Naive thymus-derived CD4-positive, alpha-beta T cell (primary cell): ENCODE measurements at regions not wholly inside any gene's neighbourhood (a gene's known extent, or its start where the extent isn't known, plus 50 kb on each side); places are given as distances from the start of the nearest gene placed in this dataset.

ENCODE experiments used
- ATAC-seq: fragments of 150-1000 bp; cut with Tn5 transposase; 2 replicates; pipeline ENCODE4 v1.10.0; 2021; ENCODE audit warnings: mild to moderate bottlenecking, moderate library complexity
- CTCF ChIA-PET: fragments of 350-600 bp; sonication (Branson Sonifier 250); formaldehyde crosslinking; loops from one replicate; lab custom pipeline; 2021; ENCODE audit warnings: antibody characterized with exemption; lab: Charles Lee
- POLR2A ChIA-PET: fragments of 350-600 bp; sonication (Branson Sonifier 250); formaldehyde crosslinking; loops from one replicate; lab custom pipeline; 2021; ENCODE audit warnings: antibody characterized with exemption, inconsistent platforms; lab: Charles Lee
- DNase-seq, 9 donors: peaks; one replicate each; pipeline versions ENCODE4 v3.0.0 to v3.0.0-alpha.2; 2020 to 2022; ENCODE audit warnings: mixed read lengths in 1 of 9
- H3K27ac ChIP-seq: one replicate; pipeline ENCODE4 v1.7.0; 2013; ENCODE audit warnings: mild to moderate bottlenecking, low read depth, low read length, moderate library complexity
- H3K27me3 ChIP-seq, 2 donors: one replicate each; pipeline ENCODE4 v1.7.0; 2013; ENCODE audit warnings: low read length in 2 of 2, mild to moderate bottlenecking in 2 of 2, moderate library complexity in 2 of 2; ENCODE audit not compliant: control insufficient read depth in 2 of 2, insufficient read depth in 2 of 2
- H3K36me3 ChIP-seq, 3 experiments: 1 replicate in 2 of 3; 2 replicates in 1 of 3; pipeline ENCODE4 v1.7.0; 2013; ENCODE audit warnings: low read length in 3 of 3, mild to moderate bottlenecking in 3 of 3, moderate library complexity in 1 of 3; ENCODE audit not compliant: insufficient read depth in 3 of 3, control insufficient read depth in 2 of 3
- H3K4me1 ChIP-seq, 2 donors: one replicate each; pipeline ENCODE4 v1.7.0; 2013; ENCODE audit warnings: low read length in 2 of 2, mild to moderate bottlenecking in 2 of 2, moderate library complexity in 1 of 2; ENCODE audit not compliant: control insufficient read depth in 2 of 2, insufficient read depth in 2 of 2
- H3K4me3 ChIP-seq: 2 replicates; pipeline ENCODE4 v1.7.0; 2013; ENCODE audit warnings: mild to moderate bottlenecking, low read length
- H3K9me3 ChIP-seq, 3 experiments: 1 replicate in 2 of 3; 2 replicates in 1 of 3; pipeline ENCODE4 v1.7.0; 2013; ENCODE audit warnings: low read length in 3 of 3; ENCODE audit not compliant: control insufficient read depth in 2 of 3
- H3K27ac Mint-ChIP-seq, 9 donors: one replicate each; pipeline ENCODE4 v1.8.0; 2020 to 2022; ENCODE audit warnings: mixed read lengths in 9 of 9, mild to moderate bottlenecking in 8 of 9, moderate library complexity in 5 of 9, inconsistent platforms in 2 of 9
- H3K27me3 Mint-ChIP-seq, 5 donors: one replicate each; pipeline ENCODE4 v1.8.0; 2021 to 2022; ENCODE audit warnings: mixed read lengths in 5 of 5, mild to moderate bottlenecking in 1 of 5
- H3K36me3 Mint-ChIP-seq, 5 donors: one replicate each; pipeline ENCODE4 v1.8.0; 2020 to 2022; ENCODE audit warnings: mixed read lengths in 5 of 5, mild to moderate bottlenecking in 3 of 5, inconsistent platforms in 1 of 5
- H3K4me1 Mint-ChIP-seq, 7 donors: one replicate each; pipeline ENCODE4 v1.8.0; 2020 to 2022; ENCODE audit warnings: mixed read lengths in 7 of 7, mild to moderate bottlenecking in 3 of 7, inconsistent platforms in 1 of 7
- H3K4me3 Mint-ChIP-seq, 10 donors: one replicate each; pipeline ENCODE4 v1.8.0; 2020 to 2022; ENCODE audit warnings: mild to moderate bottlenecking in 10 of 10, mixed read lengths in 10 of 10, moderate library complexity in 6 of 10, inconsistent platforms in 2 of 10
- H3K9me3 Mint-ChIP-seq, 11 donors: one replicate each; pipeline ENCODE4 v1.8.0; 2020 to 2022; ENCODE audit warnings: mixed read lengths in 11 of 11, mild to moderate bottlenecking in 4 of 11, inconsistent platforms in 1 of 11, moderate library complexity in 1 of 11
- intact Hi-C, 2 donors: fragments of 100-400 bp; cut with micrococcal nuclease; formaldehyde crosslinking; loops; one replicate each; pipeline ENCODE4 v1.15.1; 2023

DNA sequence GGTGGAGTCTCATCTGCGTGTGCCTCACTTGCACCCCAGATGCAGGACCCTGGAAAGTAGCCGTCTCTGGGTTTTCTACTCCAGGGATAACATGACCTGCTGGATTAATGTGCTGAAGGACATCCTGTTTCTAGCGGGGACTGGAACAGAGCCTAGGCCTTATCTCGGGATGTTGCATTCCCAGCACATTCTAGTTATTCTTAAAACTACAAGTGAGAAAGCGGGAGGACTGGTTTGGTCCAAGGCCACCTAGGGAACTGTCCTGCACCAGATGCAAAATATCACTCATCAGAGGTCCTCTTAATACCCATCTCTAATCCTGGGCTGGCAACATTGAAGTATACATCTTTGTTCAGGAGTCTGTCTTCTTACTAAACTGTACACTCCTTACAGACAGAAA lies 179.9 kb downstream of the ZC3H11B start:
- H3K27ac Mint-ChIP-seq, result no peak overlapping the region
- CTCF ChIA-PET, result no interaction called here

DNA sequence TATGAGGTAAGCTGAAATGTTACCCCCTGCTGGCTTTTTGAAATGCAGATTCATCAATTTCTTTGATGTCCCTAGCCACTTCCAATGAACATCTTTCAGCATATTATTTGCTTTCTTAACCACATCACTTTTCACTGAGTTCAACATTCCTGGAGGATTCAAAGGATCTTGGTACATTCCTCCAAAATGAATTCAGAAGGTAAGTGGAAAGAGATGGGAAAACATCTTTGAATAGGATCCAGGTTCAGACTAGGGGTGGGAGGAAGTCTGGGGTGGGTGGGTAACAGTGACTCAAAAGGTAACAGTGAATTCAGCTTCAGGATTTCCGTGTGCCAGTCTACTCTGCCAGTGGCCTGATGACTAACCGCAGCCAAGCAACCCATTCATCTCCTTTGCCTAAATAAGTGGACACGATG lies 180.7 kb downstream of the ZC3H11B start:
- Mint-ChIP-seq H3K4me3 (no peak overlapping the region), H3K9me3 (peaks cover 0 to 5% (median 0%) of the 10 kb centered on the region in 11 donors), H3K36me3 (no peaks in the 10 kb centered on the region), H3K27ac (no peak overlapping the region), H3K4me1 (no peaks in the 10 kb centered on the region), H3K27me3 (peaks cover 0 to 14% (median 4%) of the 10 kb centered on the region in 5 donors)
- no peak overlapping the region for H3K27ac ChIP-seq
- no peak for ATAC-seq
- ChIA-PET POLR2A (no interaction called here), CTCF (no interaction called here)
- intact Hi-C loops, result no loop called here
- H3K4me3 ChIP-seq, result no peak overlapping the region
- DNase-seq, result no peak
- no peaks in the 10 kb centered on the region for H3K4me1 ChIP-seq
- no peaks in the 10 kb centered on the region for H3K9me3 ChIP-seq
- H3K27me3 ChIP-seq, result no peaks in the 10 kb centered on the region
- H3K36me3 ChIP-seq, result no peaks in the 10 kb centered on the region

More for the DNA sequence above, 179.9 kb downstream of the ZC3H11B start:
- POLR2A ChIA-PET, result no interaction called here
- Histone ChIP-seq H3K4me1 (no peaks in the 10 kb centered on the region), H3K9me3 (no peaks in the 10 kb centered on the region), H3K27ac (no peak overlapping the region), H3K36me3 (no peaks in the 10 kb centered on the region), H3K4me3 (no peak overlapping the region), H3K27me3 (no peaks in the 10 kb centered on the region)
- peaks cover 0 to 5% (median 0%) of the 10 kb centered on the region in 11 donors for H3K9me3 Mint-ChIP-seq
- intact Hi-C loops, result no loop called here
- no peak overlapping the region for H3K4me3 Mint-ChIP-seq
- H3K36me3 Mint-ChIP-seq, result no peaks in the 10 kb centered on the region
- H3K27me3 Mint-ChIP-seq, result peaks cover 0 to 14% (median 5%) of the 10 kb centered on the region in 5 donors
- H3K4me1 Mint-ChIP-seq, result no peaks in the 10 kb centered on the region
- ATAC-seq (no peak), DNase-seq (no peak)

DNA sequence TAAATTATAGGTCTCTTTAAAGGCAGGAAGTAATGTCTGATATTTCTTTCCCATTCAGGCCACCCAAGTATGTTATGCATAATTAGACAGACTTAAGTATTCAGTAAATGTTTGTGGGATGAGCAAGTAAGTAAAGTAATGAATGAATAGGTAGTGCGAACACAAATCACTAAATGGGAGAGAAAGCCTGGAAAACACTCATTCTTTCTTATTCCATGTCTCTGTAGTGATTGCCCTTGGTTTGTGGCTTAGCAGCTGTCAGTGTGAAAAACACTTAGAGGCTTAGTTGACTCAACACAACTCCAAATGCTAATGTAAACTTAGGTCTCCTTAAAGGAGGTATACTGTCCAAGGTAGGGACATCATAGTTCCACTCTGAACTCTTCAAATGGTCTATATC lies 182.5 kb downstream of the ZC3H11B start:
- Histone ChIP-seq H3K4me3 (no peak overlapping the region), H3K9me3 (no peaks in the 10 kb centered on the region), H3K36me3 (no peaks in the 10 kb centered on the region), H3K27ac (no peak overlapping the region), H3K4me1 (no peaks in the 10 kb centered on the region), H3K27me3 (no peaks in the 10 kb centered on the region)
- ATAC-seq (no peak), DNase-seq (no peak)
- no peaks in the 10 kb centered on the region for H3K4me1 Mint-ChIP-seq
- peaks cover 0 to 5% (median 0%) of the 10 kb centered on the region in 11 donors for H3K9me3 Mint-ChIP-seq
- no peak overlapping the region for H3K4me3 Mint-ChIP-seq
- no peaks in the 10 kb centered on the region for H3K36me3 Mint-ChIP-seq
- no peak overlapping the region for H3K27ac Mint-ChIP-seq
- peaks cover 0 to 14% (median 0%) of the 10 kb centered on the region in 5 donors for H3K27me3 Mint-ChIP-seq
- POLR2A ChIA-PET, result no interaction called here
- CTCF ChIA-PET, result no interaction called here
- intact Hi-C loops, result no loop called here

DNA sequence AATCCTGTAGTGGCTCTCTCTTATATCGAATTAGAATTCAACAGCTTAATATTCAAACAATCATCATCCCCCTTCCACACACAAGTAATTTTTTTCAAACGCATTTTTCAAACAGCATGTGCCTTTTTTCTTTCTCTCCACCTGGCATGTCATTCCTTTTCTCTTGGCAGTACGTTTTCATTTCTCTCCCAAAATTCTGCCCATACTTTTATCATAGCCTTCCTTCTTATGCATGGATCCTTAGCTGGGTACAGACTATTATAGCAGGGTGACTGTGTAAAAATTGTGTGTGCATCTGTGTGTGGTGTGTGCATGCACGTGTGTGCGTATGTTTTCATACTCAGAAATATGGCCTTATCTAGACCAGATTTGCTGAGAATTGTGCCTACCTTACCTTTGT lies 184.3 kb downstream of the ZC3H11B start:
- POLR2A ChIA-PET, result no interaction called here
- Histone ChIP-seq H3K4me1 (no peaks in the 10 kb centered on the region), H3K27ac (no peak overlapping the region), H3K4me3 (no peak overlapping the region), H3K9me3 (no peaks in the 10 kb centered on the region), H3K27me3 (no peaks in the 10 kb centered on the region), H3K36me3 (no peaks in the 10 kb centered on the region)
- CTCF ChIA-PET, result no interaction called here
- H3K9me3 Mint-ChIP-seq, result peaks cover 0 to 5% (median 0%) of the 10 kb centered on the region in 11 donors
- intact Hi-C loops, result no loop called here
- H3K4me1 Mint-ChIP-seq, result no peaks in the 10 kb centered on the region
- H3K27ac Mint-ChIP-seq, result no peak overlapping the region
- no peak overlapping the region for H3K4me3 Mint-ChIP-seq
- ATAC-seq (no peak), DNase-seq (no peak)
- H3K27me3 Mint-ChIP-seq, result peaks cover 0 to 14% (median 0%) of the 10 kb centered on the region in 5 donors
- H3K36me3 Mint-ChIP-seq, result no peaks in the 10 kb centered on the region

DNA sequence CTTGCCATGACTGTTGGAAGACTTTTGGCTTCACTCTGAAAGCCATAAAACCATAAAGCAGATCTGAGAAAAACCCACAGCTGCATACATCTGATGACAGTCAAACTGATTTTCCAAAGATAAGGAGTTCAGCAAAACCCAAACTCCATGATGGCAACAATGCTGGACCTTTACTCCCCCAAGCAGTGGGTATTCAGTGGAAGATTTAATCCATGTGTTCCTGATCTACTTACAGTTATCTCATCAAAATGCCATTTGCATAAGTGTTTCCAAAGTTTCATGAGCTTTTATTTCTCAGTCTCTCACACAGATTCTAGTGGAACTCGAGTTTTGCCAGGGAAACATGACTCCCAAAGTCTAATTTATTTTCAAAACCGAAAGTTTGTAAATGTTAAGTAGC lies 184.9 kb downstream of the ZC3H11B start:
- Mint-ChIP-seq H3K27ac (no peak overlapping the region), H3K9me3 (peaks cover 0 to 5% (median 0%) of the 10 kb centered on the region in 11 donors), H3K4me1 (no peaks in the 10 kb centered on the region), H3K27me3 (peaks cover 0 to 14% (median 0%) of the 10 kb centered on the region in 5 donors), H3K4me3 (no peak overlapping the region), H3K36me3 (no peaks in the 10 kb centered on the region)
- Histone ChIP-seq H3K9me3 (no peaks in the 10 kb centered on the region), H3K27me3 (no peaks in the 10 kb centered on the region), H3K4me1 (no peaks in the 10 kb centered on the region), H3K27ac (no peak overlapping the region), H3K36me3 (no peaks in the 10 kb centered on the region), H3K4me3 (no peak overlapping the region)
- ChIA-PET CTCF (no interaction called here), POLR2A (no interaction called here)
- DNase-seq, result no peak
- intact Hi-C loops, result no loop called here
- no peak for ATAC-seq

DNA sequence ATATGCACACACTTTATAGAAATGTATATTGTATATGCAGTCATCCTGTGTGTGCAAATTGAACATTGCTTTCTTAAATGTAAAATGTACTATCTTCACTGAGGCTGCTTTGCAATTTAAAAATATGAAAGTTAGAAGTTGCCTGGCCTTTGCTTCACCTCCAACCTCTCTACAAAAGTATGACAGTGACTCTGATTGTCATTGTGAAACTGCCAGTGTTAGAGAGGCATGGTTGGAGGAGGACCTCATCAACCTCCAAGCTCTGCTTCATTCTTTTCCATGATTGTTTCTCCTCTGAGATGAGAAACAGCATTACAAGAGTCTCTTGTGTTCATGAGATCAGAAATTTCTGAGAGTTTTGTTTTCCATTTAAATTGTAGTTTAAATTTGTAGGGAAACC lies 185.5 kb downstream of the ZC3H11B start:
- H3K9me3 Mint-ChIP-seq, result peaks cover 0 to 5% (median 0%) of the 10 kb centered on the region in 11 donors
- ChIA-PET CTCF (no interaction called here), POLR2A (no interaction called here)
- no peak overlapping the region for H3K4me3 ChIP-seq
- DNase-seq, result no peak
- H3K27me3 Mint-ChIP-seq, result peaks cover 0 to 14% (median 0%) of the 10 kb centered on the region in 5 donors
- no peaks in the 10 kb centered on the region for H3K4me1 Mint-ChIP-seq
- H3K27ac Mint-ChIP-seq, result no peak overlapping the region
- ATAC-seq, result no peak
- H3K4me1 ChIP-seq, result no peaks in the 10 kb centered on the region
- intact Hi-C loops, result no loop called here
- no peaks in the 10 kb centered on the region for H3K36me3 ChIP-seq
- H3K9me3 ChIP-seq, result no peaks in the 10 kb centered on the region
- no peaks in the 10 kb centered on the region for H3K27me3 ChIP-seq
- H3K36me3 Mint-ChIP-seq, result no peaks in the 10 kb centered on the region
- no peak overlapping the region for H3K27ac ChIP-seq
- H3K4me3 Mint-ChIP-seq, result no peak overlapping the region

DNA sequence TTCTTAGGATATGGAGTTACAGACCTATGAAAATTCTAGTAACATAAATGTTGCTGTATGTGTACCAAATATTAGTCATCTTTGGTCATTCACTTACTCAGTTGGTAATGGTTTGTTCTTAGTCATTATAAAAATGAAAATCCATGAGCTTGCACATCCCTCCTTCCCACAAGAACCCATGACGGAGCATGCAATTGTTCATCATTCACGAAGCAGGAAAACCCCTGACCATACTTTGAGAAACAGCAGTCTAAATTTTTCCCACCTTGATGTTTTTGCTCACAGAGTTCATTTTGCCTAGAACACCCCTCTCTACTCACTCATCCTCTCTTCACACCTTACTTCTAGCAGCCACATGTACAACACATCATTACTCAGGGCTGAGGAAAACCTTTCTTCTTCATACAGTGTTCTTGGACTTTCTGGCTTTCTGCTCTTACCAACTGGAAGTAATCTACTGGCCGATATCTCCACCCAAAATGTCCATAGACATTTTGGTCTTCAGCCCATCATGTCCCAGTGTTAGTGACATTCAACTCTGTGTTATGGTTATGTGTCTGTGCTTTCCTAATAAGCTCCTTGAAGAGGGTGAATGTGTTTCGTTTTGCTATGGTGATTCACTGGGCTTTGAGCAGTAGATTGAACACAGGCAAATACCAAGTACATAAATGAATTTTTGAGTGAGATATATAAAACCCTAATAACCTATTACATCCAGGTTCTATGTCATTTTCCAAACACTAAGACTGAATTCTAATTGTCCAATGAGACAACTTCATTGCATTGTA lies 189.9 kb downstream of the ZC3H11B start:
- CTCF ChIA-PET, result no interaction called here
- DNase-seq (no peak), ATAC-seq (no peak)
- H3K27ac ChIP-seq, result no peak overlapping the region
- no peaks in the 10 kb centered on the region for H3K27me3 ChIP-seq
- Mint-ChIP-seq H3K9me3 (no peaks in the 10 kb centered on the region), H3K4me1 (no peaks in the 10 kb centered on the region), H3K27ac (peak overlapping the region in 1 of 9 donors; percentile 0), H3K27me3 (peaks cover 0 to 4% (median 0%) of the 10 kb centered on the region in 5 donors), H3K36me3 (no peaks in the 10 kb centered on the region), H3K4me3 (no peak overlapping the region)
- no peak overlapping the region for H3K4me3 ChIP-seq
- no peaks in the 10 kb centered on the region for H3K4me1 ChIP-seq
- intact Hi-C loops, result no loop called here
- no peaks in the 10 kb centered on the region for H3K9me3 ChIP-seq
- POLR2A ChIA-PET, result no interaction called here
- H3K36me3 ChIP-seq, result no peaks in the 10 kb centered on the region
